ENCODE measurements at regions not wholly inside any gene's neighbourhood (a gene's known extent, or its start where the extent isn't known, plus 50 kb on each side); places are given as distances from the start of the nearest gene placed in this dataset.

DNA sequence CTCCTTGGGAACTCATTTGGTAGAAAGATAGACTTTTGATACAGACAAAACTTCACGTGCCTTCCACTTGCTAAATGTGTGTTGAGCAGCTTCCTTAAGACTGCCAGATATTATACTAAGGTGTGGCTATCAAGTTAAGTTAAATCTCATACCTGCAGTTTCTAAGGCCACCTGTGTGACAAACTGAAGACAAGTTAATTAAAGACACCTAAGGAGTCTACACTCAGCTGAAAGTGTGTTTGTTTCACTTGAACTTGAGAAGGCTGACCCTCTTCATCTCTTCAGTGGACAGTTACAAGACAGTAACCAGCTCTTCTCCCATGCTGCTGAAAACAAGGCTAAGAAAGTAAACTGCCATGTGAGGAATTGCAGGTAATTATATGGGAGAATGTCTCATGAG lies 124.0 kb downstream of the NPY start:
- TF ChIP-seq, protein P1, sequence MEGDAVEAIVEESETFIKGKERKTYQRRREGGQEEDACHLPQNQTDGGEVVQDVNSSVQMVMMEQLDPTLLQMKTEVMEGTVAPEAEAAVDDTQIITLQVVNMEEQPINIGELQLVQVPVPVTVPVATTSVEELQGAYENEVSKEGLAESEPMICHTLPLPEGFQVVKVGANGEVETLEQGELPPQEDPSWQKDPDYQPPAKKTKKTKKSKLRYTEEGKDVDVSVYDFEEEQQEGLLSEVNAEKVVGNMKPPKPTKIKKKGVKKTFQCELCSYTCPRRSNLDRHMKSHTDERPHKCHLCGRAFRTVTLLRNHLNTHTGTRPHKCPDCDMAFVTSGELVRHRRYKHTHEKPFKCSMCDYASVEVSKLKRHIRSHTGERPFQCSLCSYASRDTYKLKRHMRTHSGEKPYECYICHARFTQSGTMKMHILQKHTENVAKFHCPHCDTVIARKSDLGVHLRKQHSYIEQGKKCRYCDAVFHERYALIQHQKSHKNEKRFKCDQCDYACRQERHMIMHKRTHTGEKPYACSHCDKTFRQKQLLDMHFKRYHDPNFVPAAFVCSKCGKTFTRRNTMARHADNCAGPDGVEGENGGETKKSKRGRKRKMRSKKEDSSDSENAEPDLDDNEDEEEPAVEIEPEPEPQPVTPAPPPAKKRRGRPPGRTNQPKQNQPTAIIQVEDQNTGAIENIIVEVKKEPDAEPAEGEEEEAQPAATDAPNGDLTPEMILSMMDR (IDR thresholded peaks at IDR 0.05; ENCODE audit: low read depth, low read length), result no peak
- no peak for DNase-seq (ENCODE audit: extremely low read depth, low read depth)

GRCh38 chr7:24408798-24409430 lies 124.9 kb downstream of the NPY start:
- TF ChIP-seq, protein P1 (IDR thresholded peaks at IDR 0.05; ENCODE audit: low read depth, low read length), result no peak

GRCh38 chr7:24409431-24410024 lies 125.5 kb downstream of the NPY start:
- TF ChIP-seq, protein P1 (IDR thresholded peaks at IDR 0.05; ENCODE audit: low read depth, low read length), result no peak
- no peak for DNase-seq (ENCODE audit: extremely low read depth, low read depth)

More at GRCh38 chr7:24408798-24409430, 124.9 kb downstream of the NPY start:
- no peak for DNase-seq (ENCODE audit: extremely low read depth, low read depth)

DNA sequence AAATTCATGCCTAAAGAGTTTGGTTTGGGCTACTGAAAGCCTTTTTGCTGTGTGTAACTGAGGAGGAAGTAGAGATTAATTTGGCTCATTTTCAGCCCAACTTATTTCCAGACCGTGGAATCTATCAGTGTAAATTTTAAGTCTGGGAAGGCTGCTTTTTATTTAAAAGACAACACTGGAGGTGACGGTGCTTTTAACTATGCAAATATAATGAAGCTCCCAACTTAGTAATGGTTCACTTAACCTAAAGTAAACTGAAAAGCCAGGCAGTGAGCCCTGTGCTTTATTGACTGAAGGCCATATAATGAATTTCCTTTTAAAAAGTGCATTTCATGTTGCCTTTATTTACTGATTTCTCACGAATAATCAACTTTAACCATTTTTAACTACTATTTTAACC lies 127.2 kb downstream of the NPY start:
- no peak for DNase-seq (ENCODE audit: extremely low read depth, low read depth)
- TF ChIP-seq, protein P1 (IDR thresholded peaks at IDR 0.05; ENCODE audit: low read depth, low read length), result no peak

GRCh38 chr7:24417526-24418120 lies 133.6 kb downstream of the NPY start:
- no peak for DNase-seq (ENCODE audit: extremely low read depth, low read depth)
- TF ChIP-seq, protein P1 (IDR thresholded peaks at IDR 0.05; ENCODE audit: low read depth, low read length), result no peak

DNA sequence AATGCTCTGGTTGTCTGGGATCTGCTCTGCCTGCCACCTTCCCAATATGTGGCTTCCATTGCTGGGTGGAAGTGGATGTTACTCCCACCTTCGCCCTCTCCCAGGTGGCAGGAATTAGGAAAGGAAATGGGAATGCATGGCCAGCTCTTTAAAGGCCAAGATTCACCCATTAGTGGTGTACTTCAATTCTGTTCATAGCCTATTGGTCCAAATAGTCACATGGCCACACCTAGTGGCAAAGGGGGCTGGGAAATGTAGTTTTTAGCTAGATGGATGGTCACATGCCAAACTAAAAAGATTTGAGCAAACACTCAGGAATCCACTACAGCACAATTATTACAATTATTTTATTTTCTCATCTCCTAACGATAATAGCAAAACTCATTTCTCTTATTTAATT lies 135.1 kb downstream of the NPY start:
- TF ChIP-seq, protein P1 (IDR thresholded peaks at IDR 0.05; ENCODE audit: low read depth, low read length), result no peak

GRCh38 chr7:24419511-24419910 lies 135.5 kb downstream of the NPY start:
- DNase-seq (ENCODE audit: extremely low read depth, low read depth), result no peak
- TF ChIP-seq, protein P1 (IDR thresholded peaks at IDR 0.05; ENCODE audit: low read depth, low read length), result no peak

More for the DNA sequence above, 135.1 kb downstream of the NPY start:
- no peak for DNase-seq (ENCODE audit: extremely low read depth, low read depth)

Data from AG09319 (cell line).